CD14-positive monocyte (primary cell): ENCODE measurements at regions not wholly inside any gene's neighbourhood (a gene's known extent, or its start where the extent isn't known, plus 50 kb on each side); places are given as distances from the start of the nearest gene placed in this dataset.

ENCODE experiments used
- DNase-seq, 3 donors: peaks; one replicate each; pipeline ENCODE4 v3.0.0-alpha.2; 2011 to 2022
- H2AFZ ChIP-seq: 2 replicates; pipeline ENCODE4 v1.6.0; 2012; ENCODE audit warnings: mild to moderate bottlenecking, low read depth, low read length, inconsistent platforms; ENCODE audit not compliant: insufficient read depth, poor library complexity, severe bottlenecking
- H3K27ac ChIP-seq, 2 donors: 1 replicate in 1 of 2; 2 replicates in 1 of 2; pipeline ENCODE4 v1.5.1; 2012 to 2013; ENCODE audit warnings: low read length in 2 of 2, control low read depth in 1 of 2, inconsistent platforms in 1 of 2, low read depth in 1 of 2, mild to moderate bottlenecking in 1 of 2
- H3K27me3 ChIP-seq, 2 donors: one replicate each; pipeline versions ENCODE4 v1.6.0 to v1.6.1; 2011 to 2013; ENCODE audit warnings: low read length in 2 of 2; ENCODE audit not compliant: control insufficient read depth in 2 of 2, insufficient read depth in 2 of 2
- H3K36me3 ChIP-seq, 2 donors: replicated peaks in 1 of 2; 1 replicate in 1 of 2; 2 replicates in 1 of 2; pipeline versions ENCODE4 v1.5.1 to v1.6.1; 2012 to 2013; ENCODE audit warnings: low read length in 2 of 2, control low read depth in 1 of 2, inconsistent platforms in 1 of 2, mild to moderate bottlenecking in 1 of 2; ENCODE audit not compliant: insufficient read depth in 2 of 2, control insufficient read depth in 1 of 2
- H3K4me1 ChIP-seq, 2 donors: 1 replicate in 1 of 2; 2 replicates in 1 of 2; pipeline versions ENCODE4 v1.5.1 to v1.6.1; 2012 to 2013; ENCODE audit warnings: low read length in 2 of 2, control low read depth in 1 of 2, inconsistent platforms in 1 of 2, mild to moderate bottlenecking in 1 of 2, moderate library complexity in 1 of 2; ENCODE audit not compliant: insufficient read depth in 2 of 2, control insufficient read depth in 1 of 2
- H3K4me2 ChIP-seq: replicated peaks from 2 replicates; pipeline ENCODE3; 2012; ENCODE audit warnings: low read length, moderate library complexity, mild to moderate bottlenecking; ENCODE audit not compliant: poor library complexity, severe bottlenecking; ENCODE audit errors: extremely low read depth
- H3K4me3 ChIP-seq, 3 experiments: fragments of 200-600 bp in 1 of 3; sonication (generic) in 1 of 3; replicated peaks in 1 of 3; 1 replicate in 2 of 3; 2 replicates in 1 of 3; pipeline ENCODE4 v1.5.1; 2011 to 2013; ENCODE audit warnings: low read length in 3 of 3, mild to moderate bottlenecking in 3 of 3, control low read depth in 2 of 3, low read depth in 2 of 3, inconsistent platforms in 1 of 3, moderate library complexity in 1 of 3
- H3K79me2 ChIP-seq: 2 replicates; pipeline ENCODE4 v1.6.0; 2012; ENCODE audit warnings: mild to moderate bottlenecking, control low read depth, inconsistent platforms, low read length, moderate library complexity; ENCODE audit not compliant: insufficient read depth
- H3K9ac ChIP-seq: 2 replicates; pipeline ENCODE4 v1.6.0; 2017; ENCODE audit warnings: low read length, mild to moderate bottlenecking; ENCODE audit not compliant: insufficient read depth, poor library complexity, severe bottlenecking
- H3K9me3 ChIP-seq, 2 donors: replicated peaks in 1 of 2; 1 replicate in 1 of 2; 2 replicates in 1 of 2; pipeline versions ENCODE4 v1.5.1 to v1.6.1; 2012 to 2013; ENCODE audit warnings: low read length in 2 of 2, control low read depth in 1 of 2; ENCODE audit not compliant: control insufficient read depth in 1 of 2, insufficient read depth in 1 of 2
- H4K20me1 ChIP-seq: 2 replicates; pipeline ENCODE4 v1.6.0; 2012; ENCODE audit warnings: mild to moderate bottlenecking, low read length, control low read depth, moderate library complexity; ENCODE audit not compliant: insufficient read depth
- H3K27ac Mint-ChIP-seq, 7 donors: one replicate each; pipeline ENCODE4 v1.8.0; 2020; ENCODE audit warnings: mild to moderate bottlenecking in 7 of 7, mixed read lengths in 7 of 7, moderate library complexity in 6 of 7, inconsistent platforms in 2 of 7
- H3K27me3 Mint-ChIP-seq, 3 donors: one replicate each; pipeline ENCODE4 v1.8.0; 2021 to 2022; ENCODE audit warnings: low read depth in 3 of 3, mild to moderate bottlenecking in 3 of 3, mixed read lengths in 3 of 3, moderate library complexity in 3 of 3, inconsistent platforms in 1 of 3
- H3K36me3 Mint-ChIP-seq, 2 donors: one replicate each; pipeline ENCODE4 v1.8.0; 2020; ENCODE audit warnings: mixed read lengths in 2 of 2, inconsistent platforms in 1 of 2, mild to moderate bottlenecking in 1 of 2
- H3K4me1 Mint-ChIP-seq: one replicate; pipeline ENCODE4 v1.8.0; 2020; ENCODE audit warnings: mild to moderate bottlenecking, mixed read lengths
- H3K4me3 Mint-ChIP-seq, 2 donors: one replicate each; pipeline ENCODE4 v1.8.0; 2020; ENCODE audit warnings: mild to moderate bottlenecking in 2 of 2, mixed read lengths in 2 of 2, moderate library complexity in 1 of 2
- H3K9me3 Mint-ChIP-seq, 7 donors: one replicate each; pipeline ENCODE4 v1.8.0; 2020 to 2022; ENCODE audit warnings: mixed read lengths in 7 of 7, mild to moderate bottlenecking in 6 of 7, moderate library complexity in 6 of 7, inconsistent platforms in 2 of 7
- WGBS: methylation state at CpG from one replicate; pipeline ENCODE4 v1.1.5; 2013; ENCODE audit warnings: missing lambda C conversion rate; ENCODE audit not compliant: insufficient coverage; 5-methylcytosine and 5-hydroxymethylcytosine counted together
- intact Hi-C, 2 donors: fragments of 100-400 bp; cut with micrococcal nuclease; formaldehyde crosslinking; loops; one replicate each; pipeline versions ENCODE4 v1.15.0 to v1.15.1; 2023
- TF ChIP-seq, protein P1 (sequence below): fragments of 200-600 bp; IDR thresholded peaks from one replicate; pipeline ENCODE4 v1.8.0; 2022; ENCODE audit warnings: antibody characterized with exemption, mild to moderate bottlenecking

GRCh38 chr3:147881933-147882332 is 472.8 kb downstream of the ZIC1 start:
- Histone ChIP-seq H2AFZ (no peak overlapping the region), H3K4me3 (no peak overlapping the region), H4K20me1 (no peaks in the 10 kb centered on the region), H3K9ac (no peak overlapping the region), H3K27me3 (no peaks in the 10 kb centered on the region), H3K79me2 (no peaks in the 10 kb centered on the region), H3K9me3 (peaks cover 33 to 47% of the 10 kb centered on the region in 2 donors), H3K4me1 (no peaks in the 10 kb centered on the region), H3K27ac (no peak overlapping the region), H3K36me3 (no peaks in the 10 kb centered on the region), H3K4me2 (no peak overlapping the region)
- H3K36me3 Mint-ChIP-seq, result no peaks in the 10 kb centered on the region
- no peaks in the 10 kb centered on the region for H3K27me3 Mint-ChIP-seq
- no peak for DNase-seq
- no peaks in the 10 kb centered on the region for H3K4me1 Mint-ChIP-seq
- peaks cover 7 to 34% (median 21%) of the 10 kb centered on the region in 7 donors for H3K9me3 Mint-ChIP-seq
- H3K27ac Mint-ChIP-seq, result no peak overlapping the region
- intact Hi-C loops, result no loop called here
- WGBS, result 80% methylated on average over 1 of the region's 2 CpGs
- H3K4me3 Mint-ChIP-seq, result no peak overlapping the region
- TF ChIP-seq, protein P1, sequence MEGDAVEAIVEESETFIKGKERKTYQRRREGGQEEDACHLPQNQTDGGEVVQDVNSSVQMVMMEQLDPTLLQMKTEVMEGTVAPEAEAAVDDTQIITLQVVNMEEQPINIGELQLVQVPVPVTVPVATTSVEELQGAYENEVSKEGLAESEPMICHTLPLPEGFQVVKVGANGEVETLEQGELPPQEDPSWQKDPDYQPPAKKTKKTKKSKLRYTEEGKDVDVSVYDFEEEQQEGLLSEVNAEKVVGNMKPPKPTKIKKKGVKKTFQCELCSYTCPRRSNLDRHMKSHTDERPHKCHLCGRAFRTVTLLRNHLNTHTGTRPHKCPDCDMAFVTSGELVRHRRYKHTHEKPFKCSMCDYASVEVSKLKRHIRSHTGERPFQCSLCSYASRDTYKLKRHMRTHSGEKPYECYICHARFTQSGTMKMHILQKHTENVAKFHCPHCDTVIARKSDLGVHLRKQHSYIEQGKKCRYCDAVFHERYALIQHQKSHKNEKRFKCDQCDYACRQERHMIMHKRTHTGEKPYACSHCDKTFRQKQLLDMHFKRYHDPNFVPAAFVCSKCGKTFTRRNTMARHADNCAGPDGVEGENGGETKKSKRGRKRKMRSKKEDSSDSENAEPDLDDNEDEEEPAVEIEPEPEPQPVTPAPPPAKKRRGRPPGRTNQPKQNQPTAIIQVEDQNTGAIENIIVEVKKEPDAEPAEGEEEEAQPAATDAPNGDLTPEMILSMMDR, result no peak

GRCh38 chr3:147886879-147887278 is 477.7 kb downstream of the ZIC1 start:
- WGBS, result 60% methylated on average over 1 of the region's 2 CpGs
- Mint-ChIP-seq H3K4me1 (no peaks in the 10 kb centered on the region), H3K27ac (no peak overlapping the region), H3K4me3 (no peak overlapping the region), H3K27me3 (peaks cover 0 to 1% (median 0%) of the 10 kb centered on the region in 3 donors), H3K36me3 (no peaks in the 10 kb centered on the region), H3K9me3 (peaks cover 3 to 22% (median 8%) of the 10 kb centered on the region in 7 donors)
- H3K4me1 ChIP-seq, result no peaks in the 10 kb centered on the region
- H4K20me1 ChIP-seq, result no peaks in the 10 kb centered on the region
- no peak overlapping the region for H3K4me3 ChIP-seq
- H3K36me3 ChIP-seq, result no peaks in the 10 kb centered on the region
- no peak overlapping the region for H3K4me2 ChIP-seq
- no peak for DNase-seq
- no peak overlapping the region for H3K27ac ChIP-seq
- no peak overlapping the region for H2AFZ ChIP-seq
- TF ChIP-seq, protein P1, result no peak
- H3K27me3 ChIP-seq, result no peaks in the 10 kb centered on the region
- intact Hi-C loops, result no loop called here
- peaks cover 19 to 21% of the 10 kb centered on the region in 2 donors for H3K9me3 ChIP-seq
- H3K79me2 ChIP-seq, result no peaks in the 10 kb centered on the region
- no peak overlapping the region for H3K9ac ChIP-seq
